Mesothelial cell of epicardium (in vitro differentiated cells): ENCODE measurements at regions not wholly inside any gene's neighbourhood (a gene's known extent, or its start where the extent isn't known, plus 50 kb on each side); places are given as distances from the start of the nearest gene placed in this dataset.

Source experiments
- DNase-seq, 2 experiments: peaks; one replicate each; pipeline ENCODE4 v3.0.0; 2021; ENCODE audit warnings: low spot score in 2 of 2; ENCODE audit not compliant: unreplicated experiment in 2 of 2
- H3K27ac Mint-ChIP-seq: 2 replicates; pipeline ENCODE4 v1.8.0; 2021; ENCODE audit warnings: mixed read lengths
- H3K27me3 Mint-ChIP-seq: 2 replicates; pipeline ENCODE4 v1.8.0; 2021; ENCODE audit warnings: low read depth, mixed read lengths
- H3K36me3 Mint-ChIP-seq: 2 replicates; pipeline ENCODE4 v1.8.0; 2021; ENCODE audit warnings: mixed read lengths
- H3K4me1 Mint-ChIP-seq: 2 replicates; pipeline ENCODE4 v1.8.0; 2021; ENCODE audit warnings: mixed read lengths
- H3K4me3 Mint-ChIP-seq: 2 replicates; pipeline ENCODE4 v1.8.0; 2021; ENCODE audit warnings: mild to moderate bottlenecking, moderate library complexity, mixed read lengths
- H3K9me3 Mint-ChIP-seq: 2 replicates; pipeline ENCODE4 v1.8.0; 2021; ENCODE audit warnings: mixed read lengths
- TF ChIP-seq, protein P1 (sequence below): fragments of 200-600 bp; sonication (generic); IDR thresholded peaks from one replicate; pipeline ENCODE4 v1.5.0; 2021; ENCODE audit warnings: antibody characterized with exemption; ENCODE audit not compliant: unreplicated experiment

DNA sequence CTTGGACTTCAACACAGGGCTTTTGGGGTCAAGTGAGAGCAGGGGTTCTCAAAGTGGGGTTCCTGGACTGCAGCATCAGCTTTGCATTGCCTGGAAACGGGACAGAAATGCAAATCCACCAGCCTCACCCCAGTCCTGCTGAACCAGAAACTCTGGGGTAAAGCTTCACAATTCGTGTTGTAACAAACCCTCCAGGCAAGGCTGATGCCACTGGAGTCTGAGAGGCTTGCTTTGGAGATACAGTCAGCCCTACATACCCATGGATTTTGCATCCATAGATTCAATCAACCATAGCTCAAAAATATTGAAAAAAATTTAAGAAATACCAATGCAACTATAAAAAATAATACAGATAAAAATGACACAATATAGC is 160.4 kb upstream of the ECI2 start:
- Mint-ChIP-seq H3K36me3 (peaks cover 7% of the 10 kb centered on the region), H3K9me3 (peaks cover 19% of the 10 kb centered on the region), H3K4me1 (no peaks in the 10 kb centered on the region), H3K4me3 (no peak overlapping the region), H3K27ac (no peak overlapping the region), H3K27me3 (no peaks in the 10 kb centered on the region)
- TF ChIP-seq, protein P1, sequence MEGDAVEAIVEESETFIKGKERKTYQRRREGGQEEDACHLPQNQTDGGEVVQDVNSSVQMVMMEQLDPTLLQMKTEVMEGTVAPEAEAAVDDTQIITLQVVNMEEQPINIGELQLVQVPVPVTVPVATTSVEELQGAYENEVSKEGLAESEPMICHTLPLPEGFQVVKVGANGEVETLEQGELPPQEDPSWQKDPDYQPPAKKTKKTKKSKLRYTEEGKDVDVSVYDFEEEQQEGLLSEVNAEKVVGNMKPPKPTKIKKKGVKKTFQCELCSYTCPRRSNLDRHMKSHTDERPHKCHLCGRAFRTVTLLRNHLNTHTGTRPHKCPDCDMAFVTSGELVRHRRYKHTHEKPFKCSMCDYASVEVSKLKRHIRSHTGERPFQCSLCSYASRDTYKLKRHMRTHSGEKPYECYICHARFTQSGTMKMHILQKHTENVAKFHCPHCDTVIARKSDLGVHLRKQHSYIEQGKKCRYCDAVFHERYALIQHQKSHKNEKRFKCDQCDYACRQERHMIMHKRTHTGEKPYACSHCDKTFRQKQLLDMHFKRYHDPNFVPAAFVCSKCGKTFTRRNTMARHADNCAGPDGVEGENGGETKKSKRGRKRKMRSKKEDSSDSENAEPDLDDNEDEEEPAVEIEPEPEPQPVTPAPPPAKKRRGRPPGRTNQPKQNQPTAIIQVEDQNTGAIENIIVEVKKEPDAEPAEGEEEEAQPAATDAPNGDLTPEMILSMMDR, result no peak
- peak in 1 of 2 experiments; percentile 28 for DNase-seq

DNA sequence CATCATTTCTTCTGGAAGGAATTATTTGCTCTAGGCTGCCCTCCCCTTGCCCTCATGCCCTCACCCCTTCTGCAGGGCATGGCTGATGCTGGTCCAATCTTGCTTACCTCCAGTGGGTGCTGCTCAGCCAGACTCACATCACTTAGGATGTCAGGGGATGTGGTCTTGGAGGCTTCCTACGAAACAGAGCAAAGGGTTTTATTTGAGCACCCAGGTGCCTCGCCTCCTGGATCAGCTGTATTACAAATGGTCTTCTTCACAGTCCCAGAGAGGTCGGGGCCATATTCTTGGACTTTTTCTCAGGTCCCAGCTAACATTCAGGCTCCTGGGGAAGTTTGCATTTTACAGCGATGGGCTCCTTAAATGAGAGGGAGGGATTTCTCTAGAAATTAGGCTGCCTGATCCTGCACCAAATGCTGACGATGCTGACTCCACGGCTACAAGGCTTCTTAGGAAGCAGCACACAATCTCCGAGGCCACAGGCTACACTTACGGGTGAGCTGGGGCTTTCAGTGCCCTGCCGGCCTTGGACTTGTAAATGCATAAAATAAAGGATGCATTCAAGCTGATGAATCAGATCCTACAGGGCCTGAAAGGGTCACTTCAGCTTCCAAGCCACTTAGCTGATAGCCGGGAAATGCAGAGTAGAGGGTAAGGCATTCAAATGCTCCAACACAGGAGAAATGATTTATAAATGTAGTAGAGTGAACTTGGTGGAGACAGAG is 159.8 kb upstream of the ECI2 start:
- Mint-ChIP-seq H3K36me3 (peaks cover 7% of the 10 kb centered on the region), H3K4me1 (no peaks in the 10 kb centered on the region), H3K9me3 (peaks cover 19% of the 10 kb centered on the region), H3K4me3 (no peak overlapping the region), H3K27me3 (no peaks in the 10 kb centered on the region), H3K27ac (no peak overlapping the region)
- DNase-seq, result peak in 1 of 2 experiments; percentile 32
- TF ChIP-seq, protein P1, result no peak

DNA sequence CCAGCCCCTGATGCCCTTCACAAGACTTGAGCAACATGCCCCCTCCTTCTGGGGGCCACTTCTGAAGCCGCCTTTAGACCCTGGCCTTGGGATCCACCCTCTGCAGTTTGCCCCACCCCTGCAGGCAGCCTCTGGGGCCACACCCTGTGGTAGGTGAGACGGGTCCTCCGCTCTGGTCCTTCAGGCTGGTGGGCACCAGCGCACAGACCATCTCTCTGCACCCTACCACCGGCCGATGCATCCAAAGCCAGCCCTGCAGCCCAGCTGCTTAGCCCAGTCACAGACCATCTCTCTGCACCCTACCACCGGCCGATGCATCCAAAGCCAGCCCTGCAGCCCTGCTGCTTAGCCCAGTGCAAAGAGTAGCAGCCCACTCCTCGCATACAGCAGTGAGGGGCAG is 159.3 kb upstream of the ECI2 start:
- Mint-ChIP-seq H3K27ac (no peak overlapping the region), H3K4me3 (no peak overlapping the region), H3K27me3 (no peaks in the 10 kb centered on the region), H3K9me3 (peaks cover 19% of the 10 kb centered on the region), H3K36me3 (peaks cover 7% of the 10 kb centered on the region), H3K4me1 (no peaks in the 10 kb centered on the region)
- peak in 1 of 2 experiments; percentile 32 for DNase-seq
- TF ChIP-seq, protein P1, result no peak

DNA sequence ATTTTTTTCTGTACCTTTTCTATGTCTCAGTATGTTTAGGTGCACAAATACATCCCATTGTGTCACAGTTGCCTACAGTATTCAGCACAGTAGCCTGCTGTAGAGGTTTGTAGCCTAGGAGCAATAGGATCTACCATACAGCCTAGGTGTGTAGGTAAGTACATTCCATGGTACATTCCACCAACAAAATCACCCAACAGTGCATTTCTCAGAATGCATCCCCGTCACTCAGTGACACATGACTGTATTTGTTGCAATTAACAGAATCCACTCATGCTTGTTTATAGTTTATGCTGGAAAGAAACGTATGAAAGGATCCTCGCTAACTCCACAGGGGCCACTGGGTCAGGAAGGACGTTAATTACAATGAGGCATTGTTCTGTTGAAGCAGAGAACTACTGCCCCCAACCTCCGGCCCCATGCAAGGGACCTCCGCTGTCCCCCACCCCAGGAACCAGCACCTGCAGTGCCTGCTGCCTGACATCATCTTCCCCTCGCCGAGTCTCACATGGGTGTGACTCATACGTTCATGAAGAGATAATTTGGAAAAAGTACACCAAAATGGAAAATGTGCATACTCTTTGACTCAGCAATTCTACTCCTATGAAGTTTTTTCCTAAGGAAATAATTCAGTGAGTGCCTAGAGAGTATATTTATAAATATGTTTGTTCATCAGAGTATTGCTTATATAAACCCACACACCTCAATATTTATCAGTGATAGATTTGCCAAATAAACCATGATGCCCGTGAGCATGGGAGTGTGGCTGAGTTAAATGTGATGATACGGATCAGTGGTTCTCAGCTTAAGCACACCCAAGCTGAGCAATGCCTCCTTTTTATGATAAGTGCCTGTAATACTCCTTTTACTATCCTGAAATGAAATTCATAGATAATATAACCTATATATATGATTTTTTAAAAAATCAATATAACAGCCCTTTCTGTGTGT is 156.4 kb upstream of the ECI2 start:
- Mint-ChIP-seq H3K4me3 (no peak overlapping the region), H3K27ac (no peak overlapping the region), H3K36me3 (no peaks in the 10 kb centered on the region), H3K27me3 (no peaks in the 10 kb centered on the region), H3K9me3 (no peaks in the 10 kb centered on the region), H3K4me1 (peaks cover 13% of the 10 kb centered on the region)
- TF ChIP-seq, protein P1, result no peak
- DNase-seq, result no peak

DNA sequence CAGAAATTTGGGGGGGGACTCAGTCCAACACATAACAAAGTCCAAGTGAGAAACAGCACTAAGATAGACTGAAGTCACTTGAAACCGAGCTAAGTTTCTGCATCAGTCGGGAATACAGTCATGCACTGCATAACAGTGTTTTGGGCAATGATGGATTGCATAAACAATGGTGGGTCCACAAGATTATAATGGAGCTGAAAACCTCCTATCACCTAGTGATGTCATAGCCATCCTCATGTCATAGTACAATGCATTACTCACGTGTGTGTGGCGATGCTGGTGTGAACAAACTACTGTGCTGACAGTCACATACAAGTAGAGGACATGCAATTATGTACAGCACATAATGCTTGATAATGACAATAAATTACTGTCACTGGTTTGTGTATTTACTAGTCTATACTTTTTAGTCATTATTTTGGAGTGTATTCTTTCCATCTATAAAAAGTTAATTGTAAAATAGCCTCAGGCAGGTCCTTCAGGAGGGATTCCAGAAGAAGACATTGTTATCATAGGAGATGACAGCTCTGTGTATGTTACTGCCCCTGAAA is 154.5 kb upstream of the ECI2 start:
- no peaks in the 10 kb centered on the region for H3K9me3 Mint-ChIP-seq
- no peak overlapping the region for H3K4me3 Mint-ChIP-seq
- H3K36me3 Mint-ChIP-seq, result no peaks in the 10 kb centered on the region
- TF ChIP-seq, protein P1, result no peak
- no peak overlapping the region for H3K27ac Mint-ChIP-seq
- no peaks in the 10 kb centered on the region for H3K27me3 Mint-ChIP-seq
- no peak for DNase-seq
- peaks cover 19% of the 10 kb centered on the region for H3K4me1 Mint-ChIP-seq
